ENCODE measurements at regions not wholly inside any gene's neighbourhood (a gene's known extent, or its start where the extent isn't known, plus 50 kb on each side); places are given as distances from the start of the nearest gene placed in this dataset.

DNA sequence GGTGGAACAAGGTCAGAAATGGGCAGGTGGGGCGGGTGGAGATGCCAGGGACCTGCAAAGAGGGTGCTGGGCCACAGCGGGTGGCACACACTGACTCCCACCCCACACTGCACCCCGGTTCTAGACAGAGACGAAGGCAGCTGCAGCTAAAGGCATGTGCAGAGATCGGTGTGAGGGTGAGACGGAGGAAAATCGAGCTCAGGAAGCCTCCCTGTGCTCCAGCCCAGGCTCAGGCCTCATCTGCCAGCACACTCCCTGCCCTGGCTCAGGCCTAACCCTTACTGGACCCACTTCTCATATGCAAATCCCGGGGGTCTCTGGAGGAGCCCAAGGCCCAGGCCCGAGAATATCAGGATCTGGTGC is 130.8 kb upstream of the PPP1R26 start:
- Histone ChIP-seq H3K9ac (ENCODE audit: low read length) (no peak overlapping the region), H3K9me3 (ENCODE audit: low read length) (peaks cover 2% of the 10 kb centered on the region), H4K20me1 (ENCODE audit: insufficient read depth) (no peaks in the 10 kb centered on the region), H3K4me2 (ENCODE audit: low read length) (no peak overlapping the region), H3K36me3 (ENCODE audit: insufficient read depth, low read length) (no peaks in the 10 kb centered on the region), H3F3A (ENCODE audit: insufficient read depth, low read length, poor library complexity, severe bottlenecking) (no peaks in the 10 kb centered on the region), H2AFZ (ENCODE audit: low read depth, low read length) (no peak overlapping the region), H3K79me2 (replicated peaks; ENCODE audit: insufficient read depth, low read length) (no peaks in the 10 kb centered on the region), H3K27me3 (ENCODE audit: insufficient read depth, low read depth, low read length) (no peaks in the 10 kb centered on the region), H3K9me2 (ENCODE audit: insufficient read depth, low read length) (no peaks in the 10 kb centered on the region), H3K27ac (ENCODE audit: low read length) (no peak overlapping the region), H3K4me3 (ENCODE audit: low read length) (no peak overlapping the region)
- no peak for TF ChIP-seq EP300 (conservative IDR thresholded peaks at IDR 0.05; ENCODE audit: poor library complexity, severe bottlenecking)
- no peak for TF ChIP-seq TAF1 (IDR thresholded peaks at IDR 0.05; ENCODE audit: low read depth)
- TF ChIP-seq SMC3 (conservative IDR thresholded peaks at IDR 0.05; ENCODE audit: poor library complexity) = no peak
- no peak for TF ChIP-seq MXI1 (conservative IDR thresholded peaks at IDR 0.05; ENCODE audit: poor library complexity, severe bottlenecking)
- TF ChIP-seq, protein P1, sequence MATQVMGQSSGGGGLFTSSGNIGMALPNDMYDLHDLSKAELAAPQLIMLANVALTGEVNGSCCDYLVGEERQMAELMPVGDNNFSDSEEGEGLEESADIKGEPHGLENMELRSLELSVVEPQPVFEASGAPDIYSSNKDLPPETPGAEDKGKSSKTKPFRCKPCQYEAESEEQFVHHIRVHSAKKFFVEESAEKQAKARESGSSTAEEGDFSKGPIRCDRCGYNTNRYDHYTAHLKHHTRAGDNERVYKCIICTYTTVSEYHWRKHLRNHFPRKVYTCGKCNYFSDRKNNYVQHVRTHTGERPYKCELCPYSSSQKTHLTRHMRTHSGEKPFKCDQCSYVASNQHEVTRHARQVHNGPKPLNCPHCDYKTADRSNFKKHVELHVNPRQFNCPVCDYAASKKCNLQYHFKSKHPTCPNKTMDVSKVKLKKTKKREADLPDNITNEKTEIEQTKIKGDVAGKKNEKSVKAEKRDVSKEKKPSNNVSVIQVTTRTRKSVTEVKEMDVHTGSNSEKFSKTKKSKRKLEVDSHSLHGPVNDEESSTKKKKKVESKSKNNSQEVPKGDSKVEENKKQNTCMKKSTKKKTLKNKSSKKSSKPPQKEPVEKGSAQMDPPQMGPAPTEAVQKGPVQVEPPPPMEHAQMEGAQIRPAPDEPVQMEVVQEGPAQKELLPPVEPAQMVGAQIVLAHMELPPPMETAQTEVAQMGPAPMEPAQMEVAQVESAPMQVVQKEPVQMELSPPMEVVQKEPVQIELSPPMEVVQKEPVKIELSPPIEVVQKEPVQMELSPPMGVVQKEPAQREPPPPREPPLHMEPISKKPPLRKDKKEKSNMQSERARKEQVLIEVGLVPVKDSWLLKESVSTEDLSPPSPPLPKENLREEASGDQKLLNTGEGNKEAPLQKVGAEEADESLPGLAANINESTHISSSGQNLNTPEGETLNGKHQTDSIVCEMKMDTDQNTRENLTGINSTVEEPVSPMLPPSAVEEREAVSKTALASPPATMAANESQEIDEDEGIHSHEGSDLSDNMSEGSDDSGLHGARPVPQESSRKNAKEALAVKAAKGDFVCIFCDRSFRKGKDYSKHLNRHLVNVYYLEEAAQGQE (IDR thresholded peaks at IDR 0.05; ENCODE audit: borderline replicate concordance) = no peak

- Histone ChIP-seq H2AFZ (ENCODE audit: low read depth, low read length) (no peak overlapping the region), H3K27ac (ENCODE audit: low read length) (no peak overlapping the region), H3K4me2 (ENCODE audit: low read length) (no peak overlapping the region), H3K9ac (ENCODE audit: low read length) (no peak overlapping the region), H3K9me3 (ENCODE audit: low read length) (peaks cover 2% of the 10 kb centered on the region), H4K20me1 (ENCODE audit: insufficient read depth) (no peaks in the 10 kb centered on the region), H3K79me2 (replicated peaks; ENCODE audit: insufficient read depth, low read length) (no peaks in the 10 kb centered on the region), H3K9me2 (ENCODE audit: insufficient read depth, low read length) (no peaks in the 10 kb centered on the region), H3K4me3 (ENCODE audit: low read length) (no peak overlapping the region), H3F3A (ENCODE audit: insufficient read depth, low read length, poor library complexity, severe bottlenecking) (no peaks in the 10 kb centered on the region), H3K36me3 (ENCODE audit: insufficient read depth, low read length) (no peaks in the 10 kb centered on the region), H3K27me3 (ENCODE audit: insufficient read depth, low read depth, low read length) (no peaks in the 10 kb centered on the region)
- TF ChIP-seq, protein P2, sequence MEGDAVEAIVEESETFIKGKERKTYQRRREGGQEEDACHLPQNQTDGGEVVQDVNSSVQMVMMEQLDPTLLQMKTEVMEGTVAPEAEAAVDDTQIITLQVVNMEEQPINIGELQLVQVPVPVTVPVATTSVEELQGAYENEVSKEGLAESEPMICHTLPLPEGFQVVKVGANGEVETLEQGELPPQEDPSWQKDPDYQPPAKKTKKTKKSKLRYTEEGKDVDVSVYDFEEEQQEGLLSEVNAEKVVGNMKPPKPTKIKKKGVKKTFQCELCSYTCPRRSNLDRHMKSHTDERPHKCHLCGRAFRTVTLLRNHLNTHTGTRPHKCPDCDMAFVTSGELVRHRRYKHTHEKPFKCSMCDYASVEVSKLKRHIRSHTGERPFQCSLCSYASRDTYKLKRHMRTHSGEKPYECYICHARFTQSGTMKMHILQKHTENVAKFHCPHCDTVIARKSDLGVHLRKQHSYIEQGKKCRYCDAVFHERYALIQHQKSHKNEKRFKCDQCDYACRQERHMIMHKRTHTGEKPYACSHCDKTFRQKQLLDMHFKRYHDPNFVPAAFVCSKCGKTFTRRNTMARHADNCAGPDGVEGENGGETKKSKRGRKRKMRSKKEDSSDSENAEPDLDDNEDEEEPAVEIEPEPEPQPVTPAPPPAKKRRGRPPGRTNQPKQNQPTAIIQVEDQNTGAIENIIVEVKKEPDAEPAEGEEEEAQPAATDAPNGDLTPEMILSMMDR (IDR thresholded peaks at IDR 0.05; ENCODE audit: poor library complexity, severe bottlenecking) = no peak
Measured at GRCh38 chr9:135349212-135350002, 130.2 kb upstream of the PPP1R26 start.

- Histone ChIP-seq H3K9me2 (ENCODE audit: insufficient read depth, low read length) (no peaks in the 10 kb centered on the region), H3K9ac (ENCODE audit: low read length) (no peak overlapping the region), H4K20me1 (ENCODE audit: insufficient read depth) (no peaks in the 10 kb centered on the region), H3F3A (ENCODE audit: insufficient read depth, low read length, poor library complexity, severe bottlenecking) (no peaks in the 10 kb centered on the region), H3K27me3 (ENCODE audit: insufficient read depth, low read depth, low read length) (no peaks in the 10 kb centered on the region), H2AFZ (ENCODE audit: low read depth, low read length) (no peak overlapping the region), H3K4me3 (ENCODE audit: low read length) (no peak overlapping the region), H3K27ac (ENCODE audit: low read length) (no peak overlapping the region), H3K79me2 (replicated peaks; ENCODE audit: insufficient read depth, low read length) (no peaks in the 10 kb centered on the region), H3K4me2 (ENCODE audit: low read length) (no peak overlapping the region), H3K9me3 (ENCODE audit: low read length) (peaks cover 2% of the 10 kb centered on the region), H3K36me3 (ENCODE audit: insufficient read depth, low read length) (no peaks in the 10 kb centered on the region)
- TF ChIP-seq TAF1 (IDR thresholded peaks at IDR 0.05; ENCODE audit: low read depth) (no peak), MXI1 (conservative IDR thresholded peaks at IDR 0.05; ENCODE audit: poor library complexity, severe bottlenecking) (no peak), SMC3 (conservative IDR thresholded peaks at IDR 0.05; ENCODE audit: poor library complexity) (no peak), POLR2AphosphoS5 (IDR thresholded peaks at IDR 0.05) (no peak)
- TF ChIP-seq, protein P2 (IDR thresholded peaks at IDR 0.05; ENCODE audit: poor library complexity, severe bottlenecking) = no peak
- TF ChIP-seq, protein P1 (IDR thresholded peaks at IDR 0.05; ENCODE audit: borderline replicate concordance) = no peak
Measured at GRCh38 chr9:135350003-135350315, 129.6 kb upstream of the PPP1R26 start.
